K562 (cell line): ENCODE measurements at regions not wholly inside any gene's neighbourhood (a gene's known extent, or its start where the extent isn't known, plus 50 kb on each side); places are given as distances from the start of the nearest gene placed in this dataset.

ENCODE experiments used
- ATAC-seq: fragments of 200-7000 bp; cut with Tn5 transposase; 3 replicates; pipeline ENCODE4 v1.9.1; 2020; ENCODE audit warnings: moderate library complexity
- BruUV-seq: library from RNA; stranded (reverse); fragments of 400-500 nt; replicated peaks from 2 replicates; lab custom pipeline; 2021; lab: Mats Ljungman, UMichigan
- CTCF ChIA-PET: fragments of 300-600 bp; formaldehyde crosslinking; extraction: SDS; loops from one replicate; lab custom pipeline; 2021; ENCODE audit warnings: low intra/inter-chr PET ratio; lab: Yijun Ruan, JAX
- POLR2A ChIA-PET: fragments of 300-600, 350-650 bp; sonication (Branson Sonifier 250); formaldehyde crosslinking; extraction: SDS; loops from one replicate; lab custom pipeline; 2021; ENCODE audit warnings: antibody characterized with exemption, inconsistent platforms; lab: Yijun Ruan, JAX
- DNase-seq, 4 experiments: peaks; one replicate each; pipeline versions ENCODE4 v3.0.0 to v3.0.0-alpha.2; 2011 to 2018; ENCODE audit warnings: low spot score in 3 of 4, mixed read lengths in 3 of 4; ENCODE audit errors: extremely low read depth in 1 of 4
- FAIRE-seq: peaks from 2 replicates; lab custom pipeline; 2011; peaks lifted over from hg19 to GRCh38; lab: Jason Lieb, UNC
- H2AFZ ChIP-seq: 2 replicates; pipeline ENCODE4 v1.6.0; 2011; ENCODE audit warnings: low read depth, low read length, control low read depth, inconsistent platforms
- H3K27ac ChIP-seq: fragments of 200-600 bp; 3 replicates; pipeline ENCODE4 v1.8.0; 2011; ENCODE audit warnings: low read depth, mild to moderate bottlenecking, control low read depth, inconsistent platforms, low read length, moderate library complexity, mixed read lengths; ENCODE audit errors: extremely low read depth
- H3K27me3 ChIP-seq, 2 experiments: fragments of 300-600 bp in 1 of 2; 2 replicates in 1 of 2; 3 replicates in 1 of 2; pipeline versions ENCODE4 v1.6.0 to v1.8.0; 2011; ENCODE audit warnings: inconsistent platforms in 2 of 2, low read length in 2 of 2, mild to moderate bottlenecking in 1 of 2, mixed read lengths in 1 of 2, moderate library complexity in 1 of 2; ENCODE audit not compliant: control insufficient read depth in 2 of 2, insufficient read depth in 2 of 2
- H3K36me3 ChIP-seq: fragments of 300-600 bp; 3 replicates; pipeline ENCODE4 v1.8.0; 2011; ENCODE audit warnings: mild to moderate bottlenecking, low read length, inconsistent platforms; ENCODE audit not compliant: control insufficient read depth, insufficient read depth
- H3K4me1 ChIP-seq, 2 experiments: fragments of 200-600 bp in 1 of 2; replicated peaks in 1 of 2; 2 replicates in 1 of 2; 3 replicates in 1 of 2; pipeline versions ENCODE4 v1.5.1 to v1.8.0; 2011; ENCODE audit warnings: inconsistent platforms in 2 of 2, low read length in 2 of 2, mild to moderate bottlenecking in 1 of 2, mixed read lengths in 1 of 2, moderate library complexity in 1 of 2; ENCODE audit not compliant: control insufficient read depth in 2 of 2, insufficient read depth in 2 of 2
- H3K4me2 ChIP-seq: 2 replicates; pipeline ENCODE4 v1.6.1; 2011; ENCODE audit warnings: low read length, control low read depth, inconsistent platforms, mixed read lengths; ENCODE audit not compliant: insufficient read depth
- H3K4me3 ChIP-seq: fragments of 200-600 bp; sonication (generic), shearing (Covaris generic); 2 replicates; pipeline ENCODE4 v1.5.1; 2016; ENCODE audit warnings: control low read depth, inconsistent platforms
- H3K79me2 ChIP-seq: fragments of 200-600 bp; 3 replicates; pipeline ENCODE4 v1.8.0; 2011; ENCODE audit warnings: low read length, inconsistent platforms; ENCODE audit not compliant: control insufficient read depth, insufficient read depth
- H3K9ac ChIP-seq, 2 experiments: 2 replicates each; pipeline versions ENCODE4 v1.6.0 to v1.6.1; 2011; ENCODE audit warnings: low read depth in 2 of 2, low read length in 2 of 2, control low read depth in 1 of 2, inconsistent platforms in 1 of 2, mild to moderate bottlenecking in 1 of 2, mixed read lengths in 1 of 2; ENCODE audit not compliant: insufficient read depth in 1 of 2
- H3K9me1 ChIP-seq: one replicate; pipeline ENCODE4 v1.6.0; 2011; ENCODE audit warnings: inconsistent platforms, mild to moderate bottlenecking, low read length, moderate library complexity; ENCODE audit not compliant: control insufficient read depth, insufficient read depth
- H3K9me3 ChIP-seq: replicated peaks from 2 replicates; pipeline ENCODE4 v1.5.1; 2011; ENCODE audit warnings: low read depth, low read length, inconsistent platforms; ENCODE audit not compliant: control insufficient read depth, insufficient read depth
- H4K20me1 ChIP-seq: replicated peaks from 2 replicates; pipeline ENCODE4 v1.6.1; 2011; ENCODE audit warnings: low read length, inconsistent platforms, mixed read lengths; ENCODE audit not compliant: control insufficient read depth, insufficient read depth
- ATF6 ChIP-seq: sonication (generic); formaldehyde crosslinking; IDR thresholded peaks from 2 replicates; pipeline ENCODE4 v1.4.0; 2020; ENCODE audit warnings: mild to moderate bottlenecking, missing genetic modification reagents
- BDP1 ChIP-seq: IDR thresholded peaks from 3 replicates; pipeline ENCODE4 v1.6.1; 2011; ENCODE audit not compliant: insufficient read length, insufficient read depth
- DLX4 ChIP-seq: fragments of 250-450 bp; sonication (Bioruptor Pico); IDR thresholded peaks from 2 replicates; pipeline ENCODE4 v1.6.1; 2021; ENCODE audit warnings: mild to moderate bottlenecking
- EGR1 ChIP-seq: fragments of 450-650 bp; conservative IDR thresholded peaks from 2 replicates; pipeline ENCODE4 v1.6.1; 2017; ENCODE audit warnings: mild to moderate bottlenecking
- FOXK2 ChIP-seq, 2 experiments: fragments of 450-650 bp; IDR thresholded peaks in 1 of 2; conservative IDR thresholded peaks in 1 of 2; 2 replicates each; pipeline ENCODE4 v1.6.1; 2016; ENCODE audit warnings: low read depth in 2 of 2, mild to moderate bottlenecking in 1 of 2
- HMGN3 ChIP-seq: IDR thresholded peaks from 2 replicates; pipeline ENCODE4 v1.6.1; 2011; ENCODE audit warnings: borderline replicate concordance, low read depth, mild to moderate bottlenecking, mixed read lengths, low read length; ENCODE audit not compliant: insufficient read length; ENCODE audit errors: extremely low read depth
- KLF10 ChIP-seq: fragments of 250-450 bp; sonication (Bioruptor Pico); IDR thresholded peaks from 2 replicates; pipeline ENCODE4 v1.6.1; 2021; ENCODE audit warnings: matching md5 sums
- MAZ ChIP-seq, 2 experiments: fragments of 450-650 bp in 1 of 2; sonication (generic) in 1 of 2; formaldehyde crosslinking; IDR thresholded peaks in 1 of 2; conservative IDR thresholded peaks in 1 of 2; 2 replicates each; pipeline versions ENCODE4 v1.4.0 to v1.5.0; 2020; ENCODE audit warnings: mild to moderate bottlenecking in 1 of 2, missing genetic modification reagents in 1 of 2
- PKNOX1 ChIP-seq: fragments of 450-650 bp; IDR thresholded peaks from 2 replicates; pipeline ENCODE4 v1.6.1; 2016
- PTRF ChIP-seq: fragments of 450-650 bp; IDR thresholded peaks from 2 replicates; pipeline ENCODE4 v1.6.1; 2016; ENCODE audit warnings: mild to moderate bottlenecking, missing genetic modification characterization, missing compliant biosample characterization
- RBM22 ChIP-seq: fragments of 200-400 bp; formaldehyde crosslinking; IDR thresholded peaks from 2 replicates; pipeline ENCODE4 v1.6.1; 2018; ENCODE audit warnings: low read length, low read depth; ENCODE audit not compliant: poor library complexity, severe bottlenecking
- U2AF2 ChIP-seq: fragments of 200-400 bp; formaldehyde crosslinking; optimal IDR thresholded peaks from 2 replicates; pipeline ENCODE3; 2017; ENCODE audit warnings: low read depth, mild to moderate bottlenecking, low read length
- VEZF1 ChIP-seq: fragments of 200-800 bp; sonication (Bioruptor generic); IDR thresholded peaks from 2 replicates; pipeline ENCODE4 v1.6.1; 2017; ENCODE audit warnings: missing genetic modification characterization, missing compliant biosample characterization
- ZBED1 ChIP-seq: IDR thresholded peaks from 2 replicates; pipeline ENCODE4 v1.6.1; 2014
- ZNF347 ChIP-seq: fragments of 450-650 bp; formaldehyde crosslinking; IDR thresholded peaks from 2 replicates; pipeline ENCODE4 v1.4.0; 2020; ENCODE audit warnings: low read depth, mild to moderate bottlenecking, moderate library complexity
- ZNF75A ChIP-seq: fragments of 450-650 bp; formaldehyde crosslinking; IDR thresholded peaks from 2 replicates; pipeline ENCODE4 v1.4.0; 2020; ENCODE audit warnings: mild to moderate bottlenecking
- ZNF76 ChIP-seq: fragments of 250-450 bp; sonication (Bioruptor Pico); IDR thresholded peaks from 2 replicates; pipeline ENCODE4 v1.4.0; 2020; ENCODE audit warnings: mild to moderate bottlenecking, moderate library complexity, borderline replicate concordance
- ZSCAN29 ChIP-seq: fragments of 450-650 bp; IDR thresholded peaks from 2 replicates; pipeline ENCODE4 v1.6.1; 2017
- WGBS: fragments of 100-300 bp; shearing (Covaris generic); methylation state at CpG from one replicate; pipeline ENCODE4 v1.1.6; 2016; ENCODE audit warnings: low coverage, mixed read lengths; ENCODE audit not compliant: insufficient coverage; ENCODE audit errors: missing lambda C conversion rate; 5-methylcytosine and 5-hydroxymethylcytosine counted together
- in situ Hi-C: fragments of 300-500 bp; cut with MboI; formaldehyde crosslinking; loops from 4 replicates; pipeline ENCODE4 v1.15.0; 2018; ENCODE audit warnings: inconsistent platforms, mixed read lengths
- intact Hi-C: fragments of 100-400 bp; cut with micrococcal nuclease; formaldehyde crosslinking; loops from 2 replicates; pipeline ENCODE4 v1.14.2; 2022

- TF ChIP-seq VEZF1 (CRISPR knock-in tag): no peak
These were observed 285.7 kb upstream of the SALL1 start (continued) for GRCh38 chr16:51436742-51437141.

- H3K4me2 ChIP-seq: no peak overlapping the region
- in situ Hi-C loops: no loop called here
- H3K27ac ChIP-seq: no peak overlapping the region
- H3K4me1 ChIP-seq: no peaks in the 10 kb centered on the region
- ATAC-seq: no peak
- TF ChIP-seq ZBED1 (no peak), PKNOX1 (no peak), MAZ (CRISPR knock-in tag; conservative IDR thresholded peaks at IDR 0.05 in 1 of 2, IDR thresholded peaks at IDR 0.05 in 1 of 2) (no peak), RBM22 (no peak), DLX4 (CRISPR knock-in tag) (no peak), KLF10 (CRISPR knock-in tag) (no peak), BDP1 (no peak), U2AF2 (no peak), ZNF76 (CRISPR knock-in tag) (no peak), FOXK2 (conservative IDR thresholded peaks at IDR 0.05 in 1 of 2, IDR thresholded peaks at IDR 0.05 in 1 of 2; ENCODE audit: low read depth in 2 of 2) (no peak), HMGN3 (no peak), ZNF347 (no peak), PTRF (no peak), ATF6 (CRISPR knock-in tag) (no peak), ZSCAN29 (no peak), EGR1 (no peak), ZNF75A (CRISPR knock-in tag) (no peak)
- H4K20me1 ChIP-seq: no peaks in the 10 kb centered on the region
- ChIA-PET CTCF (no interaction called here), POLR2A (no interaction called here)
- H3K27me3 ChIP-seq: no peaks in the 10 kb centered on the region
- H3K9me1 ChIP-seq: no peaks in the 10 kb centered on the region
- intact Hi-C loops: no loop called here
- no peak for FAIRE-seq
- no peaks in the 10 kb centered on the region for H3K36me3 ChIP-seq
- WGBS: under 1% methylated on average over 9 of the region's 9 CpGs
- no peak overlapping the region for H3K9ac ChIP-seq
- no peak overlapping the region for H3K4me3 ChIP-seq
- BruUV-seq: no TSS peak
- H2AFZ ChIP-seq: no peak overlapping the region
- H3K9me3 ChIP-seq: no peaks in the 10 kb centered on the region
- DNase-seq: no peak
- H3K79me2 ChIP-seq: no peaks in the 10 kb centered on the region
These were observed 283.6 kb upstream of the SALL1 start for GRCh38 chr16:51434567-51435198.
